SU-DHL-6 (cell line): ENCODE measurements at regions not wholly inside any gene's neighbourhood (a gene's known extent, or its start where the extent isn't known, plus 50 kb on each side); places are given as distances from the start of the nearest gene placed in this dataset.

Experiments used
- H2AFZ ChIP-seq: fragments of 200-600 bp; sonication (generic); 2 replicates; pipeline ENCODE4 v1.6.1; 2014; ENCODE audit warnings: low read depth, mild to moderate bottlenecking, moderate library complexity, mixed read lengths, antibody characterized with exemption, low read length; ENCODE audit not compliant: severe bottlenecking
- H3F3A ChIP-seq: fragments of 200-600 bp; shearing (Covaris generic); 2 replicates; pipeline ENCODE4 v1.6.0; 2016; ENCODE audit warnings: antibody characterized with exemption, mild to moderate bottlenecking; ENCODE audit not compliant: insufficient read depth
- H3K27ac ChIP-seq: fragments of 200-600 bp; sonication (generic); 2 replicates; pipeline ENCODE4 v1.5.1; 2016; ENCODE audit warnings: low read depth, mild to moderate bottlenecking, low read length, moderate library complexity, mixed read lengths
- H3K27me3 ChIP-seq: fragments of 200-600 bp; sonication (generic), shearing (Covaris generic); 2 replicates; pipeline ENCODE4 v1.6.0; 2014; ENCODE audit warnings: mild to moderate bottlenecking, low read length
- H3K36me3 ChIP-seq: fragments of 200-600 bp; sonication (generic); 2 replicates; pipeline ENCODE4 v1.6.1; 2014; ENCODE audit warnings: mild to moderate bottlenecking, low read length, mixed read lengths
- H3K4me2 ChIP-seq: fragments of 300-600, 200-600 bp; shearing (Covaris generic), sonication (generic); 2 replicates; pipeline ENCODE4 v1.6.0; 2014; ENCODE audit warnings: low read length, low read depth, mild to moderate bottlenecking; ENCODE audit not compliant: poor library complexity, severe bottlenecking
- H3K4me3 ChIP-seq: fragments of 200-600 bp; sonication (generic); 2 replicates; pipeline ENCODE4 v1.5.1; 2014; ENCODE audit warnings: antibody characterized with exemption, low read length, mild to moderate bottlenecking, mixed read lengths; ENCODE audit not compliant: insufficient read depth, poor library complexity, severe bottlenecking
- H3K79me2 ChIP-seq: fragments of 200-600 bp; sonication (generic); 2 replicates; pipeline ENCODE4 v1.6.1; 2014; ENCODE audit warnings: mild to moderate bottlenecking, low read length, moderate library complexity; ENCODE audit not compliant: insufficient read depth
- H3K9ac ChIP-seq: fragments of 200-600 bp; sonication (generic); 2 replicates; pipeline ENCODE4 v1.7.0; 2014; ENCODE audit warnings: mild to moderate bottlenecking, low read length
- H3K9me2 ChIP-seq: fragments of 200-600 bp; sonication (generic); replicated peaks from 2 replicates; pipeline ENCODE4 v1.6.1; 2014; ENCODE audit warnings: low read length; ENCODE audit not compliant: insufficient read depth
- H3K9me3 ChIP-seq: fragments of 200-600 bp; sonication (generic); 2 replicates; pipeline ENCODE4 v1.6.1; 2014; ENCODE audit warnings: low read length, mixed read lengths; ENCODE audit not compliant: insufficient read depth
- H4K20me1 ChIP-seq: fragments of 200-600 bp; sonication (generic); 2 replicates; pipeline ENCODE4 v1.6.1; 2014; ENCODE audit warnings: low read depth, mild to moderate bottlenecking, antibody characterized with exemption, low read length, moderate library complexity, mixed read lengths
- CTCF ChIP-seq: fragments of 200-600 bp; sonication (generic); IDR thresholded peaks from one replicate; pipeline ENCODE4 v1.5.1; 2017; ENCODE audit warnings: antibody characterized with exemption, mild to moderate bottlenecking, low read length, moderate library complexity; ENCODE audit not compliant: insufficient read depth, poor library complexity, severe bottlenecking
- EZH2phosphoT487 ChIP-seq: fragments of 200-600 bp; sonication (generic), shearing (Covaris generic); conservative IDR thresholded peaks from 2 replicates; pipeline ENCODE4 v1.6.1; 2018; ENCODE audit warnings: mild to moderate bottlenecking, antibody characterized with exemption, low read length, moderate library complexity, mixed read lengths

- Histone ChIP-seq H3K9me3 (no peaks in the 10 kb centered on the region), H3K36me3 (no peaks in the 10 kb centered on the region), H3K79me2 (no peaks in the 10 kb centered on the region), H3K9ac (no peak overlapping the region), H3F3A (no peaks in the 10 kb centered on the region), H3K9me2 (no peaks in the 10 kb centered on the region), H3K4me3 (no peak overlapping the region), H2AFZ (no peak overlapping the region), H3K27me3 (no peaks in the 10 kb centered on the region), H3K27ac (no peak overlapping the region), H4K20me1 (no peaks in the 10 kb centered on the region), H3K4me2 (no peak overlapping the region)
- no peak for TF ChIP-seq EZH2phosphoT487
Observed at GRCh38 chr2:41884718-41885117, 163.1 kb upstream of the PKDCC start.

GRCh38 chr2:41886145-41886664 lies 161.6 kb upstream of the PKDCC start:
- Histone ChIP-seq H3K9ac (no peak overlapping the region), H3K9me2 (no peaks in the 10 kb centered on the region), H4K20me1 (no peaks in the 10 kb centered on the region), H3K79me2 (no peaks in the 10 kb centered on the region), H3K36me3 (no peaks in the 10 kb centered on the region), H3K4me2 (no peak overlapping the region), H3K27me3 (no peaks in the 10 kb centered on the region), H3F3A (no peaks in the 10 kb centered on the region), H3K27ac (no peak overlapping the region), H2AFZ (no peak overlapping the region), H3K9me3 (no peaks in the 10 kb centered on the region), H3K4me3 (no peak overlapping the region)
- TF ChIP-seq EZH2phosphoT487: no peak
- no peak for TF ChIP-seq CTCF

DNA sequence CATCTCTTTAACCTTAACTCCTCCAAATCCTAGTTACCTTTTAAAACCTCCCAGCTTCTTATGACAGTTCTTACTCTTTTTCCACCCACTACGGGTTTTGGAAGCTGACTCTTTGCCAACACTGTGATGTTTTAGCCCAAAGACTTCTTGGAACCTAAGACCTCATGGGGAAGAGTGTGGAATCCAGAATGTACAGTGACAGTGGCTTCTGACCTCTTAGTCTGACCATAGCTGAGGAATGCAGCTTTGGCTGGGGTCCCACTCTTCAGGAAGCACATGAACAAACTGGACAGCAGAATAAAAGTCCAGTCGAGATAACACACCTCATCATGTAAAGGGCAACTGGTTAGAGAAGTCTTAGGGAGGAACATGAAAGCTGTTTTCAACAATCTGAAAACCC lies 161.1 kb upstream of the PKDCC start:
- H2AFZ ChIP-seq: no peak overlapping the region
- H3K4me3 ChIP-seq: no peak overlapping the region
- no peak for TF ChIP-seq CTCF
- TF ChIP-seq EZH2phosphoT487: no peak
- no peaks in the 10 kb centered on the region for H3F3A ChIP-seq
- H3K36me3 ChIP-seq: no peaks in the 10 kb centered on the region
- H3K79me2 ChIP-seq: no peaks in the 10 kb centered on the region
- H3K27me3 ChIP-seq: no peaks in the 10 kb centered on the region
- H4K20me1 ChIP-seq: no peaks in the 10 kb centered on the region
- no peaks in the 10 kb centered on the region for H3K9me3 ChIP-seq
- H3K9me2 ChIP-seq: no peaks in the 10 kb centered on the region
- no peak overlapping the region for H3K4me2 ChIP-seq
- no peak overlapping the region for H3K27ac ChIP-seq
- H3K9ac ChIP-seq: no peak overlapping the region

- Histone ChIP-seq H3K27me3 (no peaks in the 10 kb centered on the region), H2AFZ (no peak overlapping the region), H3K27ac (no peak overlapping the region), H3K4me3 (no peak overlapping the region), H3K79me2 (no peaks in the 10 kb centered on the region), H3K9me3 (no peaks in the 10 kb centered on the region), H3K36me3 (no peaks in the 10 kb centered on the region), H3K4me2 (no peak overlapping the region), H3K9me2 (no peaks in the 10 kb centered on the region), H3K9ac (no peak overlapping the region), H4K20me1 (no peaks in the 10 kb centered on the region), H3F3A (no peaks in the 10 kb centered on the region)
- no peak for TF ChIP-seq EZH2phosphoT487
- TF ChIP-seq CTCF: no peak
Observed at GRCh38 chr2:41890341-41890740, 157.5 kb upstream of the PKDCC start.
